Stimulated activated memory B cell treated with anti-CD40 and anti-IgM and Interleukin-4, amounts not matched to agents 10 μg/mL and 1 μg/mL and 100 μg/mL, for 72 hours (primary cell): ENCODE measurements at regions not wholly inside any gene's neighbourhood (a gene's known extent, or its start where the extent isn't known, plus 50 kb on each side); places are given as distances from the start of the nearest gene placed in this dataset.

Source experiments
- ATAC-seq: fragments of 150-1000 bp; cut with Tn5 transposase; 2 replicates; pipeline ENCODE4 v1.10.0; 2021
- H3K27ac Mint-ChIP-seq: one replicate; pipeline ENCODE4 v1.8.0; 2022; ENCODE audit warnings: mild to moderate bottlenecking, mixed read lengths
- H3K27me3 Mint-ChIP-seq: one replicate; pipeline ENCODE4 v1.8.0; 2022; ENCODE audit warnings: mixed read lengths
- H3K36me3 Mint-ChIP-seq: one replicate; pipeline ENCODE4 v1.8.0; 2022; ENCODE audit warnings: mixed read lengths
- H3K4me1 Mint-ChIP-seq: one replicate; pipeline ENCODE4 v1.8.0; 2022; ENCODE audit warnings: mixed read lengths
- H3K4me3 Mint-ChIP-seq: one replicate; pipeline ENCODE4 v1.8.0; 2022; ENCODE audit warnings: mild to moderate bottlenecking, moderate library complexity, mixed read lengths
- H3K9me3 Mint-ChIP-seq: one replicate; pipeline ENCODE4 v1.8.0; 2022; ENCODE audit warnings: mixed read lengths

- H3K27ac Mint-ChIP-seq, result no peak overlapping the region
- H3K36me3 Mint-ChIP-seq, result peaks cover 9% of the 10 kb centered on the region
- peaks cover 33% of the 10 kb centered on the region for H3K4me1 Mint-ChIP-seq
- no peak for ATAC-seq
- no peak overlapping the region for H3K4me3 Mint-ChIP-seq
- no peaks in the 10 kb centered on the region for H3K27me3 Mint-ChIP-seq
- H3K9me3 Mint-ChIP-seq, result peaks cover 6% of the 10 kb centered on the region
These were observed 99.4 kb upstream of the TNS3 start for GRCh38 chr7:47681249-47681810.

GRCh38 chr7:47678641-47679380 is 96.9 kb upstream of the TNS3 start:
- Mint-ChIP-seq H3K4me1 (peaks cover 44% of the 10 kb centered on the region), H3K9me3 (peaks cover 6% of the 10 kb centered on the region), H3K27me3 (no peaks in the 10 kb centered on the region), H3K36me3 (peaks cover 9% of the 10 kb centered on the region), H3K27ac (no peak overlapping the region), H3K4me3 (no peak overlapping the region)
- ATAC-seq, result no peak

GRCh38 chr7:47677664-47678063 is 95.8 kb upstream of the TNS3 start:
- Mint-ChIP-seq H3K27ac (peak overlapping the region; percentile 36), H3K36me3 (peaks cover 9% of the 10 kb centered on the region), H3K4me3 (no peak overlapping the region), H3K27me3 (no peaks in the 10 kb centered on the region), H3K9me3 (peaks cover 6% of the 10 kb centered on the region), H3K4me1 (peaks cover 48% of the 10 kb centered on the region)
- ATAC-seq, result no peak

GRCh38 chr7:47677093-47677492 is 95.2 kb upstream of the TNS3 start:
- Mint-ChIP-seq H3K27ac (no peak overlapping the region), H3K4me3 (no peak overlapping the region), H3K27me3 (no peaks in the 10 kb centered on the region), H3K36me3 (peaks cover 9% of the 10 kb centered on the region), H3K4me1 (peaks cover 54% of the 10 kb centered on the region), H3K9me3 (peaks cover 6% of the 10 kb centered on the region)
- no peak for ATAC-seq

GRCh38 chr7:47672977-47673381 is 91.1 kb upstream of the TNS3 start:
- H3K9me3 Mint-ChIP-seq, result peaks cover 6% of the 10 kb centered on the region
- peaks cover 9% of the 10 kb centered on the region for H3K36me3 Mint-ChIP-seq
- H3K27ac Mint-ChIP-seq, result peak overlapping the region; percentile 97
- H3K27me3 Mint-ChIP-seq, result no peaks in the 10 kb centered on the region
- no peak for ATAC-seq
- peaks cover 76% of the 10 kb centered on the region for H3K4me1 Mint-ChIP-seq
- H3K4me3 Mint-ChIP-seq, result no peak overlapping the region

GRCh38 chr7:47672271-47672791 is 90.4 kb upstream of the TNS3 start:
- Mint-ChIP-seq H3K4me1 (peaks cover 73% of the 10 kb centered on the region), H3K4me3 (no peak overlapping the region), H3K27ac (peak overlapping the region; percentile 97), H3K36me3 (peaks cover 3% of the 10 kb centered on the region), H3K9me3 (peaks cover 5% of the 10 kb centered on the region), H3K27me3 (no peaks in the 10 kb centered on the region)
- ATAC-seq, result peak; percentile 31

GRCh38 chr7:47671358-47671757 is 89.4 kb upstream of the TNS3 start:
- H3K27me3 Mint-ChIP-seq, result no peaks in the 10 kb centered on the region
- H3K36me3 Mint-ChIP-seq, result no peaks in the 10 kb centered on the region
- peak overlapping the region; percentile 97 for H3K27ac Mint-ChIP-seq
- ATAC-seq, result no peak
- H3K9me3 Mint-ChIP-seq, result no peaks in the 10 kb centered on the region
- H3K4me1 Mint-ChIP-seq, result peaks cover 70% of the 10 kb centered on the region
- peak overlapping the region; percentile 4 for H3K4me3 Mint-ChIP-seq

GRCh38 chr7:47670729-47671128 is 88.8 kb upstream of the TNS3 start:
- ATAC-seq, result peak; percentile 91
- Mint-ChIP-seq H3K27ac (peak overlapping the region; percentile 97), H3K36me3 (no peaks in the 10 kb centered on the region), H3K9me3 (no peaks in the 10 kb centered on the region), H3K27me3 (no peaks in the 10 kb centered on the region), H3K4me1 (peaks cover 70% of the 10 kb centered on the region), H3K4me3 (peak overlapping the region; percentile 4)

- Mint-ChIP-seq H3K9me3 (no peaks in the 10 kb centered on the region), H3K4me1 (peaks cover 68% of the 10 kb centered on the region), H3K36me3 (no peaks in the 10 kb centered on the region), H3K27ac (peak overlapping the region; percentile 97), H3K27me3 (no peaks in the 10 kb centered on the region), H3K4me3 (peak overlapping the region; percentile 19)
- peak; percentile 22 for ATAC-seq
These were observed 88.0 kb upstream of the TNS3 start for GRCh38 chr7:47669901-47670384.

- H3K9me3 Mint-ChIP-seq, result no peaks in the 10 kb centered on the region
- H3K36me3 Mint-ChIP-seq, result no peaks in the 10 kb centered on the region
These were observed 87.4 kb upstream of the TNS3 start for GRCh38 chr7:47669178-47669891.

GRCh38 chr7:47666164-47666862 is 84.4 kb upstream of the TNS3 start:
- Mint-ChIP-seq H3K4me3 (no peak overlapping the region), H3K4me1 (peaks cover 49% of the 10 kb centered on the region), H3K27ac (no peak overlapping the region), H3K27me3 (no peaks in the 10 kb centered on the region), H3K9me3 (no peaks in the 10 kb centered on the region), H3K36me3 (no peaks in the 10 kb centered on the region)
- ATAC-seq, result no peak

More at GRCh38 chr7:47669178-47669891, 87.4 kb upstream of the TNS3 start:
- ATAC-seq, result peak; percentile 96
- peaks cover 62% of the 10 kb centered on the region for H3K4me1 Mint-ChIP-seq
- peak overlapping the region; percentile 19 for H3K4me3 Mint-ChIP-seq
- no peaks in the 10 kb centered on the region for H3K27me3 Mint-ChIP-seq
- peak overlapping the region; percentile 97 for H3K27ac Mint-ChIP-seq

- no peak overlapping the region for H3K4me3 Mint-ChIP-seq
- no peaks in the 10 kb centered on the region for H3K36me3 Mint-ChIP-seq
- ATAC-seq, result no peak
- H3K27me3 Mint-ChIP-seq, result no peaks in the 10 kb centered on the region
- H3K4me1 Mint-ChIP-seq, result peaks cover 39% of the 10 kb centered on the region
- H3K27ac Mint-ChIP-seq, result no peak overlapping the region
- no peaks in the 10 kb centered on the region for H3K9me3 Mint-ChIP-seq
These were observed 82.8 kb upstream of the TNS3 start for GRCh38 chr7:47664650-47665195.

GRCh38 chr7:47663851-47664250 is 81.9 kb upstream of the TNS3 start:
- H3K27me3 Mint-ChIP-seq, result no peaks in the 10 kb centered on the region

GRCh38 chr7:47663213-47663612 is 81.3 kb upstream of the TNS3 start:
- no peak overlapping the region for H3K4me3 Mint-ChIP-seq
- H3K27me3 Mint-ChIP-seq, result no peaks in the 10 kb centered on the region
- H3K27ac Mint-ChIP-seq, result no peak overlapping the region
- H3K36me3 Mint-ChIP-seq, result no peaks in the 10 kb centered on the region
- H3K4me1 Mint-ChIP-seq, result peaks cover 24% of the 10 kb centered on the region
- no peaks in the 10 kb centered on the region for H3K9me3 Mint-ChIP-seq
- ATAC-seq, result no peak

More at GRCh38 chr7:47663851-47664250, 81.9 kb upstream of the TNS3 start:
- Mint-ChIP-seq H3K9me3 (no peaks in the 10 kb centered on the region), H3K4me1 (peaks cover 30% of the 10 kb centered on the region), H3K27ac (no peak overlapping the region), H3K4me3 (no peak overlapping the region), H3K36me3 (no peaks in the 10 kb centered on the region)
- ATAC-seq, result no peak
